RCC 7860 (cell line): ENCODE measurements at regions not wholly inside any gene's neighbourhood (a gene's known extent, or its start where the extent isn't known, plus 50 kb on each side); places are given as distances from the start of the nearest gene placed in this dataset.

ENCODE experiments used
- DNase-seq: peaks from one replicate; pipeline ENCODE4 v3.0.0-alpha.2; 2015; ENCODE audit warnings: low spot score
- FAIRE-seq: peaks from 2 replicates; lab custom pipeline; 2012; peaks lifted over from hg19 to GRCh38; lab: Jason Lieb, UNC

DNA sequence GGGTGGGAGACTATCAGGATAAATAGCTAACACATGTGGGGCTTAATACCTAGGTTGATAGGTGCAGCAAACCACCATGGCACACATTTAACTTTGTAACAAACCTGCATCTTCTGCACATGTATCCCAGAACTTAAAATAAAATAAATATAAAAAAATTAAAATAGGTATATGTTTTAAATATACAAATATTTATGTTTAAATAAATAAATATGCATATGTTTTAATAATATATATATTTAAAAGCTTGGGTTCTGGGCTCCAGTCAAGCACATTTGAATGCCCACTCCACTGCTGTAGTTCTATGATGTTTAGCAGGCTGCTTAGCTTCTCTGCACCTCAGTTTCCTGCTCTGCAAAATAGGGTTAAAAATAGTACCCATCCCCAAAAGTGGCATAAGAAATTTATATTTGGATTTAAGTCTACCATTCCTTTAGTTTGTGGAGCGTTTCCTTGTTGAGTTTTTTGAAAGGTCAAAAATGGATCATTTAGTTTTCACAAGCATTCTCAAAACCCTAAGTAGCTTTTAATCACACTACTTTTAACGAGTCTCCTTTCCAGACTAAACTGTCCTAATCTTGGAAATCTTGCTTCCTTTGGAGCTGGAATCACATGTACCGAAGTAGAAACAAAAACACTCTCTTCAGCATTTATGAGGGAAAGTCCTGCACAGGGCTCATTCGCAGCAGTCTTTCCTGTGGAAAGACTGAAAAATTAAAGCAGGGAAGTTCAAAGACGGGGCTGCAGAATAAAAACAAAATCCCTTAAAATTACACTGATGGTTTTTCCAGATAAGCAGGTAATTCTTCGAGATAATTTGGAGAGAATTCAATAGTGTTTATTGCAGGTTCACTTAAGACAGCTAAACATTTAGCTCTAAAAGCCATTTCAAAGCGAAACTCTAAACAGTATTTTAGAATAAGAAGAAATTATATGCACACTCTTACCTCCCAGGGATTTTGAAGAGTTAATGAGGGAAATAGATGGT is 111.7 kb upstream of the LYZL1 start:
- no peak for FAIRE-seq
- no peak for DNase-seq

- FAIRE-seq (no peak), DNase-seq (no peak)
Observed at GRCh38 chr10:29181936-29182335, 106.9 kb upstream of the LYZL1 start.

DNA sequence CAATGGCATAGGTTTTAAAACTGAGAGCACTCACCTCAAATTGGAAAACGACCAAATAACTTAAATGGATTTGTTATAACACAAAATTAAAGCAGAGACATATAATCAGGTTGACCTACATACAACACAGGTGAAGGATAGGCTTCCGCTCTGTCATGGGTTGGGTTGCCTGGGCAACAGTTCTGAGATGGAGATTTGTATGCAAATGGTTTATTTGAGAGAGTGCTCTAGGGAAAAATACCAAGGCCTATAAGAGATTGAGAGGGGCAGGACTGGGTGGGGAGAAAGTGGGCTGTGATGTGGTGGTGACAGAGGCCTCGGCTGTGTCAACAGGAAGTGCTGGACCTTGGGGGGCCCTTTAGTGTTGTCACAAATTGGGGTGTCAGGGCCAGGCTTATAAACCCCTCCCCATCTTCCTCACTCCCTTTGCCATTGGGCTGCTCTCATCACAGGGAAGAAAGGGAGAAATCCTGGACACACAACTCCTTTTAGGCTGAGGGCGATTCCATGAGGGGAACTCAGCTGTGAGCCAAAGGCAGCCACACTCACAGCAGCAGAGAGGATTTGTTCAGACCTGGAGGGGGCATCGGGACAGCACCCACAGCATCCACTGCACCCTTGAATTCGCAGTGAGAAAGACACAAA is 105.4 kb upstream of the LYZL1 start:
- DNase-seq (no peak), FAIRE-seq (no peak)

GRCh38 chr10:29184205-29185000 is 104.5 kb upstream of the LYZL1 start:
- no peak for FAIRE-seq
- no peak for DNase-seq

GRCh38 chr10:29185050-29185449 is 103.8 kb upstream of the LYZL1 start:
- FAIRE-seq (no peak), DNase-seq (no peak)

DNA sequence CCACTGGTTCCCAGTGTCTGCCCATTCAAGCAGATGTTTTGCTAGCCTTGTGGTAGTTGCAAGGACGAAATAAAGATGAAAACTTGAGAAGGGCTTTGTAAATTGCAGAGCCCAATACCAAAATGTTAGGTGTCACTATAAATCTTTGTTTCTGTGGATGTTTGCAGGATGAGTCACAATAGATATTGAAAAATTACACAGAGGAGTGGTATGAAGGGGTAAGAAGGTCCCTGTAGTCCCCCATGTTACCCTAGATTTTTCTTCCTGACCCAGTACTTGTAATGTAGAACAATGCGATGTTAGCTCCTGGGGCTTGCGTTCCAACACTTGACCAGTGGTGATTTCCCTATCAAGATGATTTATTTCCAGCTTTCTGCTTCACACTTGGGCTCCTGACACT is 102.6 kb upstream of the LYZL1 start:
- FAIRE-seq: no peak
- no peak for DNase-seq

DNA sequence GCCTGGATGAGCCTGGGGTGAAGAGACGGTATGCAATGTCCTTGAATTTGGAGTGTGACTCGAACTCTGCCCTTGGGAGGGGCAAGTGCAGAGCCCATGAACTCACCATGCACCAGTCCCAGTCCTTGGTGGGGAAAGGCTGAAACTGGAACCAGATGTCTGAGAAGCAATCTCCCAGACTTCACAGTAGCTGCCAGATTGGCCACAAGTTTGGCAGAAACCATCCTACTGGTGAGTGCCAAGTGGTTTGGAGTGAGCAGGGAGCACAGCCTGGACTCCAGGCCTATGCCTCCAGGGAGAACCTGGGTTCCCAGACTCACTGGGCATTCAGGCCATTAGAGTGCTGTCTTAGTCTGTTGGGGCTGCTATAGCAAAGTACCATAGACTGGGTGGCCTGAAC is 99.6 kb upstream of the LYZL1 start:
- no peak for DNase-seq
- FAIRE-seq: no peak

- FAIRE-seq: no peak
- DNase-seq: no peak
Observed at GRCh38 chr10:29191674-29192073, 97.2 kb upstream of the LYZL1 start.

DNA sequence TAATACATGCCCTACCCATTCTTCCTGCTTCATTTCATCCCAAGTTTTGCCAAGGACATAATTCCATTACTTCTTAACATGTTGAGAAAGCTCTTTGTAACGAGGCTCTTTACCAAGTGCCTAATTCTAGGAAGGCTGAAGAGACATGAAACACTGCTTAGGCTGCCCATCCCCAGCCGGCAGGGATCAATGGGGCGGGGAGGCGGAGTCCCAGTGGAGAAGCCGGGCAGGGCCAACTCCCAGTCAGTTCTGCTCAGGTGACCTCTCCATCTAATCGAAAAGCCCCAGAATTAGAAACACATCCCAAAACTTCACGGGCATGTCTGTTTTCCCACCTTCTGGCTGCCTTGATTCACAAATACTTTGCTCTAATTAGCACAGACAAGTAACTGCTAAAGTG is 89.5 kb upstream of the LYZL1 start:
- no peak for FAIRE-seq

DNA sequence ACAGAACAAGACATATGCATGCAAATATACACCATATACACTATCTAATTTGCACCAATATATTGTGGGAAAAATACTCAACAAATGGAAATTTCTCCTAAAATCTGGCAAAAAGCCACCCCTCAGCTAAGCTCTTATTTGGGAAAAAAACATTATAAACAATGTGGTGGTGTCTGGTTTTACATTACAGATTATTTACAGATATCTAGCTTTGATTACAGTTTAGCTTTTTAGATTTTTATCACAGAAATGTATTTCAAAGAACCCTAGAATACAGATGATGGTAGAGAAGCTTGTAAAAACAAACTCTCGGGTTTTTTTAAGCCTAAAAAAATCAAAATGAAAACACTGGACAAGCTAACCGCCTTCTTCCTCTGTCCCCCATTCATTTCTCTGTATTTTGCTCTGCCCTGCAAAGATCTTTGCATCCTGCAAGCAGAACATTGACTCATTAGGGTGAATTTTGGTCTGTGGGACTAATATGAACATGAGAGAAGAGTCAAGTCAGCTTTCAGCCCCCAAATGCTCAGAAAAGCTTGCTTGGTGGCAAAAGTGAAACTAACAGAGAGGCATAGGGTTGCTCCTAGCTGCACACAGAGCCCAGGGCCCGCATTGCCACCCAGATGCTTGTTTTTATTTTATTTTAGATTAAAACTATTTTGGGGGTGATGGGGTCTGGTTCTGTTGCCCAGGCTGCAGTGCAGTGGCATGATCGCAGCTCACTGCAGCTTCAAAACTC is 88.8 kb upstream of the LYZL1 start:
- FAIRE-seq (no peak), DNase-seq (no peak)

More for the DNA sequence above, 89.5 kb upstream of the LYZL1 start:
- no peak for DNase-seq

DNA sequence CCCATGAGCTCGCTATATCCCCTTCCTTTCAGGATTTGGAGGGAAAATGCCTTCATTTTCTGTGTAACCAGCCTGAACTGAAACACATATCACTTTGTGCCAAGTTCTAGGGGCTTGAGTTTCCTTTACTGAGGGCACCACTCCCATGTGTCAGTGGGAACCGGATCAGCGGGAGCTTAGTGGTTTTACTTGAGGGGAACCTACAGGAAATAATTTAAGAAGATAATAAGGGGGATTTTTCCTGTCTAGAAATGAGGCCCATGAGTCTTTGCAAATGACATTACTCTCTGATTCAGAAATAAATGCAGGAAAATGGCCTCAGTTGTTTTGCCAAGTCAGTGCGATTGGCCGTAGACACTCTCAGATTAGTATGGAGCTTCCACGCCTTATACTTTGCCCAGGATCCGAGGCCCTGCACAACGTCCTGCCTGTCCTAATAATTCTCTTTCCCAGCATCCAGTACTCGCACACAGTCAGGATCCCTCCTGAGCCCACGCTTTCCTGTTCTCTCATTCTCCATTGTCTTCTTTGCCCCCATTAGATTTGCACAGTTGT is 86.4 kb upstream of the LYZL1 start:
- FAIRE-seq: no peak
- no peak for DNase-seq

GRCh38 chr10:29203432-29203831 is 85.4 kb upstream of the LYZL1 start:
- DNase-seq (no peak), FAIRE-seq (no peak)

GRCh38 chr10:29204070-29204800 is 84.6 kb upstream of the LYZL1 start:
- DNase-seq (no peak), FAIRE-seq (no peak)

- FAIRE-seq (no peak), DNase-seq (no peak)
Observed at GRCh38 chr10:29205787-29206186, 83.1 kb upstream of the LYZL1 start.

DNA sequence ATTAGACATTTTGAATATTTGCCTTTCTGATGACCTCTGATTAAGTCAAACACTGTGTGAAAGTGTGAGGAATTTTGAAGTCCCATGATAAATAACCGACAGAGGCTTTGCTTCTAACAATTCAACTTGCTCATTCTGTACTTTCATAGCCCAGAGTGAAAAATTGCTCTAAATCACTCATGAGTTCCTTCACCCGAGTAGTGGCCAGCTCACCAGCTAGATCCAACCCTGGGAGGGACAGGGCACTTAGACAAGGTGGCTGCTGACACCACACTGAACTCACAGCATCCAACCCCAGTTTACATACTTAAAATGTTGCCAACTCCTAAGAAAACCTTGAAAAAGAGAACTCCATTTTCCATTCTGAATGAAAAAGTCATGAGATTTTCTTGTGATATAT is 80.0 kb upstream of the LYZL1 start:
- DNase-seq (no peak), FAIRE-seq (no peak)

GRCh38 chr10:29209830-29210229 is 79.0 kb upstream of the LYZL1 start:
- DNase-seq (no peak), FAIRE-seq (no peak)

DNA sequence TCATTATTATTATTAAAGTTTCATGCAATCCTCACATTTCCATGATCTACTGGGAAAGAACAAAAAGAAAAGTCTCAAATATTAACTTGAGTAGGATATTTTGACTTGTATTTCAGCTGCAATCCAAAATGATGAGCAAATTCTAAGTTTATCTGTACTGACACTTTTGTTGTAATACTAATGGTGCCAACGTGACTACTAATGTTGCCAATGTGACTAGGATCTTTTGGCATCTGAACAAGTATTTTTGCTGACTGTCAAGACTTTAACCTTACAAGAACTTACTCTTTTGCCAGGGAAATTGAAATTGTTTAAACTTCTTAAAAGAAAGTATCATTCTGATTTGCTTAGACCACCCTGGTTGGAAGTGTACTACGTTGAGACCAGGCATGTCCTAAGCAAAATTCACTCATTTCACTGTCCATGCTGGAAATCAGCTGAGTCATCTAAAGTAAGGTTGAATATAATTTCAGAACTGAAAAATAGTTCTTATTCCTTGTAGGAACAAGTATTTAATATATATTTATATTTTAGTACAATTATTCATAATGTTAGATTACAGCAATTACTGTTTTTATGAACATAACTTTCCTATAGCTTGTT is 78.5 kb upstream of the LYZL1 start:
- FAIRE-seq (no peak), DNase-seq (no peak)

- DNase-seq (no peak), FAIRE-seq (no peak)
Observed at GRCh38 chr10:29212597-29212996, 76.3 kb upstream of the LYZL1 start.

GRCh38 chr10:29214551-29214950 is 74.3 kb upstream of the LYZL1 start:
- FAIRE-seq (no peak), DNase-seq (no peak)
